Hematopoietic multipotent progenitor cell (in vitro differentiated cells): ENCODE measurements at regions not wholly inside any gene's neighbourhood (a gene's known extent, or its start where the extent isn't known, plus 50 kb on each side); places are given as distances from the start of the nearest gene placed in this dataset.

Source experiments
- DNase-seq, 3 donors: peaks; one replicate each; pipeline ENCODE4 v3.0.0-alpha.2; 2011 to 2015; ENCODE audit warnings: low read depth in 2 of 3, low spot score in 2 of 3

DNA sequence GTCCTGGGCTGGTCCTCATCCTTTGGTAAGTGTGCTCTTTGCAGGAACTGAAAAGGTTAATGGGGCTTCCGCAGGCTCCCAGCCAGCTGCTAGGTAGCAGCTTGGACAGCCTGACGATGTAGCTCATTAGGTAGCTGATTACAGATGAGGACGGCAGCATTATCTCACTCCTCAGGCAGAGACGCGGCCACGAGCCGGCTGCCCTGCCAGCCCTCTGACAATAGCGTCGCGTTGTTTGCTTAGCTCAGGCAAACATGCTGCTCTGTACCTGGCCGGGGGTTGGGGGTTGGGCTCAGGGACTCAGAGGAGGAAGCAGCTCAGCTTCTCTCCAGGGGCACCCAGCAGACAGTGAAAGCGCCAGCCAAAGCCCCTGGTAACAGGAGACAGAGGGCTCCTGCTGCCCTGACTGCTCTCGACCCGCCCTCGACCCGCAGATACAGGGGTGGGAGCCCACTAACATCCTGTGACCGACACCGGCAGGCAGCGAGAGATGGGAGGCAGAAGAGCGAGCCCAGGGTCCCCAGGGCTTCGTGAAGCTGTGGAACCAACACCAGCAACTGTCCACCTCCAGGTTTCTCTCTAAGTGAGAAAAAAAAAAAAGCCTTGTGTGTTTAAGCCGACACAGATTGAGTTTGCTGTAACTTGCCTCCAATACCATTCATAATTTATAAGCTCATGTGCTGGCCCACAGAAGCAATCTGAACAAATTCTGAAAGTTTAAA, 53.4 kb upstream of the DLK1 start:
- peak in 1 of 3 donors; percentile 37 for DNase-seq

DNA sequence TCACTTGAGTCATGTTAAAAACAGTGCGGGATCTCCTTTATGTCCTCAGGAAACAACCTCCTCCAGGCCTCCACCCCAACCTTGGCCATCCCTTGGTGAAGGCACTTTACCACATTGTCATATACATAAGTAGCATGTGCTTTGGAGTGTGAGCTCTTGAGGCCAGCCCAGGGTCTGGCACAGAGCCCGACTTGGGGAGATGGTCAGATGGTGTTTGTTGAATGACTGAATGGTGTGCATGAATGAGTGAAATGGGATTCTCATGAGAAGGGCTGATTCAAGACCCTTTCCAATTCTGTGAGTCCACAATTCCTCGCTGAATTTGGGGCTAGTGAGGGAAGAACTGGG, 52.9 kb upstream of the DLK1 start:
- no peak for DNase-seq

DNA sequence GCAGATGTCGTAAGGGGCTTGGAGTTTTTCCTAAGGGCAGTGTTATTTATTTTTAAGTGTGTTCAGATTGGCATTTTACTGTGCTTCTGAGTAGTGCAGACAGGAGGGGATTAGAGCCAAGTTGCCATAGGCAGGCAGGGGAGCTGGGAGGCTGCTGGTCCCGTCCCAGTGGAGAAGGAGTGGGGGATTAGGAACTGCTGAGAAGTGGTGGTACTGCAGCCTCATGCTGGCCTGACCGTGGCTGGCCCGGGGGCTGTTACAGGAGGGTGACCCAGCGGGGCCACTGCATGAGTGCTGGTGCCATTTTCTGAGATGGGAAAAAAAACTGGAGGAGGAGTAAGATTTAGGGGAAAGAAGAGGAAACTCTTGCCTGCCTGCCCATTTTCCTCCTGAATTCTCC, 52.3 kb upstream of the DLK1 start:
- no peak for DNase-seq

DNA sequence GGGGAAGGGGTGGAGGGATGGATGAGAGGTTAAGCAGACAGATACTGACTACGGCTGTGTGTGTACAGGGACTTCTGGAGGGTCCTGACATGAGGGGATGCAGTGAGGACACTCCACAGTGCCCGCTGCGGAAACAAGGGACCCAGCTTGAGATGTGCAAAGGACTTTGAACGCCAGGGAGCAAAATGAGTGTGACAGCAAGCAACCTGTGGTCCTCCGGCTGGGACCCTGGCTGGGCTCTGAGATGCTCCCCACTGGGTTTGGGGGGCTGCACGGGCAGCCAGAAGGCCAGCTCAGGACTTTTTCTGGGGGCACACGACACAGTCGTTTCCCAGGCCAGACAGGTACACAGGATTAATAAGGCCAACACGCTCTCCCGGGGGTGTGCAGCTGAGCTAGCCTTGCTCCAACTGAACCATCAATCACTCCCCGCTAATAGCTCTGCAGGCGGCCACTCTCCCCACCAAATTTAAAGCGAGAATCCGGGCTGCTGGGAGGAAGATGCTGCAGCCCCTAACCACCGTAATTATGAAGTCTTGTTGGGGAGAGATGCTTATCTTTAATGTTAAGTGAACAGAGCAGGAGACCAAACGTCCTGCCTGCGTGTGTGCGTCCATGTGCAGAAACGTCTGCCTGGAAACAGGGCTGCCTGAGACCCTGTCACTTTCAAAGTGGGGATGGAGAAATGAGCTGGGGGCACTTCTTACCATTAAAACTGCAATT, 51.6 kb upstream of the DLK1 start:
- DNase-seq: no peak

DNA sequence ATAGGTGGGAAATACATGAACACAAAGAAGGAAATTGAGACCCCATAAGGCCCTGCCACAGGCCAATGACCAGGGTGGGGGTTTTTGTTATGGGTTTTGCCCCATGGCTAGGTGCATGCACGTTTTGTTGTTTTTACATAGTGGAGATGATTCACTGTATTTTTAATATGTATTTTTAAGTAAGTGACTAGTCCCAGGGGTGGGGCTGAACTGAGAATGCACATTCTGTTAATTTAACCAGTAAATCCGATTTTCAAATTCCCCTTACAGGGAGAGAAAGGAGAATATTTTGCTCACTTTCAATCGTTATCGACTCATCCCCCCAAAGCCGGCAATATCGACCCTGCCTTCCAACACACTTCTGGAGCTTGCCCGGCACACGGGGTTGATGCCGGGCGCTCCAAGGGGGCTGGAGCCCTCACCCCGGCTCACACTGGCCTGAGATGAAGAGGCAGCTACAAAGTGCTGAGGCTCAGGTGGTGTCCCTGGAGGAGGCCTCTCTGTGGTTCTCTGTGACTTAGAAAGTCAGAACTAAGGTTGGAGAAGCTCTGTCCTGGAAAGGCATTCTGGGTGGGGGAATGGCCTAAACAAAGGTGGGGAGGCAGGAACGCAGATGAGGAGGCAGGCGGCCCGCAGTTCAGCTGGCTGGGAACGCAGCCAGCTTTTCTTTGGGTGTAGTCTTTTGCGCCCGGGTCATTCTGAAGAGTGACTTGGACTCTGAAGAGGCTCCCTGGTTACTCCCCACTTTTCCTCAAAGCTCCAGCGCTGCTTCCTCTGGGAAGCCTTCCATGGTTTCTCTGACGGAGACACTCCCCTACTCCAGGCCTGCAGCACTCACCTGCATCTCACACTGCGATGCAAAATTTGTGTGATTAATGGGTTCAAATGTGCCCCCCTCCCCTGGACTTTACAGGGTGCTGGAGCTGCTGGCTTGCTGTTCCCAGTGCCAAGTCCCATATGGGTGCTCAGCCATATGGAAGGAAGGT, 50.7 kb upstream of the DLK1 start:
- DNase-seq: no peak
